ENCODE measurements at regions not wholly inside any gene's neighbourhood (a gene's known extent, or its start where the extent isn't known, plus 50 kb on each side); places are given as distances from the start of the nearest gene placed in this dataset.
"Not testable (repeated sequence)": the region's sequence is repeated elsewhere in the genome, so short reads cannot be mapped to it uniquely, and the experiment has no call there.

GRCh38 chr5:36778336-36778735, 98.2 kb upstream of the NIPBL start:
- DNase-seq (ENCODE audit: low spot score) = no peak
- H3K4me1 ChIP-seq (replicated peaks) = no peaks in the 10 kb centered on the region
- no peaks in the 10 kb centered on the region for H3K27me3 ChIP-seq (replicated peaks; ENCODE audit: insufficient read depth)
- intact Hi-C loops (cut with DNase I) = no loop called here
- H3K4me3 ChIP-seq = no peak overlapping the region
- no peaks in the 10 kb centered on the region for H3K9me3 ChIP-seq
- no peaks in the 10 kb centered on the region for H3K36me3 ChIP-seq
- TF ChIP-seq POLR2A (IDR thresholded peaks at IDR 0.05) (no peak), CTCF (IDR thresholded peaks at IDR 0.05) (no peak), POLR2AphosphoS5 (IDR thresholded peaks at IDR 0.05) (no peak)
- no peak overlapping the region for H3K27ac ChIP-seq

GRCh38 chr5:36782612-36783011, 94.0 kb upstream of the NIPBL start:
- WGBS = 91% methylated on average over 26 of the region's 26 CpGs
- not testable (repeated sequence) for H3K4me3 ChIP-seq

GRCh38 chr5:36786448-36787012, 90.0 kb upstream of the NIPBL start:
- DNase-seq (ENCODE audit: low spot score) = no peak
- H3K4me3 ChIP-seq = no peak overlapping the region
- H3K27me3 ChIP-seq (replicated peaks; ENCODE audit: insufficient read depth) = no peaks in the 10 kb centered on the region
- intact Hi-C loops (cut with DNase I) = no loop called here
- no peaks in the 10 kb centered on the region for H3K36me3 ChIP-seq
- no peaks in the 10 kb centered on the region for H3K4me1 ChIP-seq (replicated peaks)
- no peaks in the 10 kb centered on the region for H3K9me3 ChIP-seq
- H3K27ac ChIP-seq = no peak overlapping the region
- TF ChIP-seq POLR2A (IDR thresholded peaks at IDR 0.05) (no peak), POLR2AphosphoS5 (IDR thresholded peaks at IDR 0.05) (no peak), CTCF (IDR thresholded peaks at IDR 0.05) (no peak)
- WGBS = 62% methylated on average over 1 of the region's 1 CpG

More at GRCh38 chr5:36782612-36783011, 94.0 kb upstream of the NIPBL start:
- DNase-seq (ENCODE audit: low spot score); H3K4me1 ChIP-seq (replicated peaks); H3K27ac ChIP-seq; H3K9me3 ChIP-seq; H3K36me3 ChIP-seq; H3K27me3 ChIP-seq (replicated peaks; ENCODE audit: insufficient read depth); intact Hi-C loops (cut with DNase I): not testable (repeated sequence)

DNA sequence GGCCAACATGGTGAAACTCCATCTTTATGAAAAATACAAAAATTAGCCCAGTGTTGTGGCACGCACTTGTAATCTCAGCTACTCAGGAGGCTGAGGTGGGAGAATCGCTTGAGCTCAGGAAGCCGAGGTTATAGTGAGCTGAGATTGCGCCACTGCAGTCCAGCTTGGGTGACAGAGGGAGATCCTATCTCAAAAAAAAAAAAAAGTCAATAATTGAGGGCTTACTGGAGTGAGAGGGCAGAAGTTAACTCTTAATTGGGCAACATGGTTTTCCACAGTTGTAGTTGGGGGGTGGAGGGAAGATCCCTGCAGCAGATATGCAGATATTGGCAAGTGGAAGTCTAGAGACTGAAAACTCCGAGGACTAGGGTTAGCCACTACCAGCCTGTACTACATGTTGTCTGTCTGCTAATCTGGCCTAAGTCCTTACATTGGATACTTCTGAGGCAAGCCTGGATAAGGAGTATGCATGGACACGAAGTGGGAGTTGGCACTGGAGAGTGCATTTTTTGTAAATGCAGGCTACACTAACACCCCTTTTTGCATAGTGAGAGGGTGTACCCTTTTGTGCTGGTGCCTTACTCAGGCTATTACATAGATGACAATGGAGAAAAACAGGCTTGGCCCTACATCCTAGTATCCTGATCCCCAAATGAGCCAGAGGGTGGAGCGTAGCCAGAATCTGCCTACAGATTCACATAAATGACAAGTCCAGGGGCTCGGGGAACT, 89.0 kb upstream of the NIPBL start:
- Histone ChIP-seq H3K9me3 (no peaks in the 10 kb centered on the region), H3K27ac (no peak overlapping the region), H3K4me3 (no peak overlapping the region), H3K36me3 (no peaks in the 10 kb centered on the region), H3K27me3 (replicated peaks; ENCODE audit: insufficient read depth) (no peaks in the 10 kb centered on the region), H3K4me1 (replicated peaks) (no peaks in the 10 kb centered on the region)
- intact Hi-C loops (cut with DNase I) = no loop called here
- no peak for DNase-seq (ENCODE audit: low spot score)
- WGBS = 60% methylated on average over 8 of the region's 8 CpGs
- TF ChIP-seq POLR2A (IDR thresholded peaks at IDR 0.05) (no peak), CTCF (IDR thresholded peaks at IDR 0.05) (no peak), POLR2AphosphoS5 (IDR thresholded peaks at IDR 0.05) (no peak)

DNA sequence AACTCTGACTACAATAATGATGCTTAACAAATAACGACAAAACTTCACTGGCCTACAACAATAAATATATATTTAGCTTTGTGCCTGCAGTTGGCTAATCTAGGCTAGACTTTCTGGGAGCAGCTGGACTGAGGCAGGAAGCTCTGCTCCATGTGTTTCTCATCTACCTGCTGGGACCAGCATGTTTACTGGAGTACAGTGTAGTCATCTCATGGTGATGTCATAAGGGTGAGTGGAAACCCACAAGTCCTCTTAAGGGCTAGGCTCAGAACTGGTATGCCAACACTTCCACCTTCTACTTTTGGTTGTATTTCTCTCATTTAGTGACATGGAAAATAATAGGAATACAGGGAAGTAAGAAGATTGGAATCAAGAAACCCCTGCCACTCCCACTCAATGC, 85.7 kb upstream of the NIPBL start:
- Histone ChIP-seq H3K4me1 (replicated peaks) (no peaks in the 10 kb centered on the region), H3K4me3 (no peak overlapping the region), H3K27me3 (replicated peaks; ENCODE audit: insufficient read depth) (no peaks in the 10 kb centered on the region), H3K9me3 (no peaks in the 10 kb centered on the region), H3K27ac (no peak overlapping the region), H3K36me3 (no peaks in the 10 kb centered on the region)
- 73% methylated on average over 1 of the region's 1 CpG for WGBS
- intact Hi-C loops (cut with DNase I) = no loop called here
- TF ChIP-seq POLR2AphosphoS5 (IDR thresholded peaks at IDR 0.05) (no peak), CTCF (IDR thresholded peaks at IDR 0.05) (no peak), POLR2A (IDR thresholded peaks at IDR 0.05) (no peak)
- DNase-seq (ENCODE audit: low spot score) = no peak
